Rectal smooth muscle tissue (tissue), 1 donor: ENCODE measurements at regions not wholly inside any gene's neighbourhood (a gene's known extent, or its start where the extent isn't known, plus 50 kb on each side); places are given as distances from the start of the nearest gene placed in this dataset.
"Not testable (repeated sequence)": the region's sequence is repeated elsewhere in the genome, so short reads cannot be mapped to it uniquely, and the experiment has no call there.

Experiments
- H3K27ac ChIP-seq: one replicate; pipeline ENCODE4 v1.7.0; 2013; ENCODE audit warnings: low read depth, low read length, inconsistent platforms
- H3K27me3 ChIP-seq: one replicate; pipeline ENCODE4 v1.7.0; 2013; ENCODE audit warnings: low read length; ENCODE audit not compliant: control insufficient read depth, insufficient read depth
- H3K36me3 ChIP-seq: one replicate; pipeline ENCODE4 v1.7.0; 2013; ENCODE audit warnings: low read length; ENCODE audit not compliant: control insufficient read depth, insufficient read depth
- H3K4me1 ChIP-seq: one replicate; pipeline ENCODE4 v1.7.0; 2013; ENCODE audit warnings: low read length; ENCODE audit not compliant: control insufficient read depth, insufficient read depth
- H3K4me3 ChIP-seq: one replicate; pipeline ENCODE4 v1.7.0; 2013; ENCODE audit warnings: low read length
- H3K9ac ChIP-seq: one replicate; pipeline ENCODE4 v1.7.0; 2013; ENCODE audit warnings: low read length

GRCh38 chr4:26005764-26006163, 91.7 kb downstream of the SMIM20 start:
- no peaks in the 10 kb centered on the region for H3K4me1 ChIP-seq
- no peak overlapping the region for H3K27ac ChIP-seq
- no peaks in the 10 kb centered on the region for H3K27me3 ChIP-seq
- H3K36me3 ChIP-seq, result no peaks in the 10 kb centered on the region
- no peak overlapping the region for H3K9ac ChIP-seq
- no peak overlapping the region for H3K4me3 ChIP-seq

GRCh38 chr4:26008737-26009136, 94.7 kb downstream of the SMIM20 start:
- Histone ChIP-seq H3K27me3 (no peaks in the 10 kb centered on the region), H3K9ac (no peak overlapping the region), H3K4me3 (no peak overlapping the region), H3K36me3 (no peaks in the 10 kb centered on the region), H3K27ac (no peak overlapping the region), H3K4me1 (no peaks in the 10 kb centered on the region)

- H3K9ac ChIP-seq, result no peak overlapping the region
- H3K4me1 ChIP-seq, result no peaks in the 10 kb centered on the region
- H3K27ac ChIP-seq, result no peak overlapping the region
- H3K36me3 ChIP-seq, result no peaks in the 10 kb centered on the region
- H3K4me3 ChIP-seq, result no peak overlapping the region
- no peaks in the 10 kb centered on the region for H3K27me3 ChIP-seq
Measured at GRCh38 chr4:26009502-26009901, 95.5 kb downstream of the SMIM20 start.

- no peak overlapping the region for H3K4me3 ChIP-seq
- no peak overlapping the region for H3K27ac ChIP-seq
Measured at GRCh38 chr4:26010304-26010703, 96.3 kb downstream of the SMIM20 start.

GRCh38 chr4:26013629-26014028, 99.6 kb downstream of the SMIM20 start:
- no peak overlapping the region for H3K27ac ChIP-seq
- no peaks in the 10 kb centered on the region for H3K27me3 ChIP-seq
- no peak overlapping the region for H3K4me3 ChIP-seq
- H3K36me3 ChIP-seq, result no peaks in the 10 kb centered on the region
- peaks cover 5% of the 10 kb centered on the region for H3K4me1 ChIP-seq
- H3K9ac ChIP-seq, result no peak overlapping the region

More at GRCh38 chr4:26010304-26010703, 96.3 kb downstream of the SMIM20 start:
- H3K36me3 ChIP-seq, result no peaks in the 10 kb centered on the region
- no peaks in the 10 kb centered on the region for H3K27me3 ChIP-seq
- no peaks in the 10 kb centered on the region for H3K4me1 ChIP-seq
- H3K9ac ChIP-seq, result no peak overlapping the region

- H3K36me3 ChIP-seq, result no peaks in the 10 kb centered on the region
- H3K4me3 ChIP-seq, result no peak overlapping the region
- H3K4me1 ChIP-seq, result peaks cover 5% of the 10 kb centered on the region
- no peaks in the 10 kb centered on the region for H3K27me3 ChIP-seq
- peak overlapping the region; percentile 25 for H3K27ac ChIP-seq
- no peak overlapping the region for H3K9ac ChIP-seq
Measured at GRCh38 chr4:26015133-26015651, 101.2 kb downstream of the SMIM20 start.

- Histone ChIP-seq H3K4me3 (no peak overlapping the region), H3K27me3 (no peaks in the 10 kb centered on the region), H3K9ac (no peak overlapping the region), H3K36me3 (no peaks in the 10 kb centered on the region), H3K4me1 (peaks cover 8% of the 10 kb centered on the region), H3K27ac (no peak overlapping the region)
Measured at GRCh38 chr4:26015906-26016305, 101.9 kb downstream of the SMIM20 start.

GRCh38 chr4:26017531-26017930, 103.5 kb downstream of the SMIM20 start:
- no peak overlapping the region for H3K9ac ChIP-seq
- no peak overlapping the region for H3K27ac ChIP-seq
- no peaks in the 10 kb centered on the region for H3K27me3 ChIP-seq
- peaks cover 22% of the 10 kb centered on the region for H3K4me1 ChIP-seq
- no peak overlapping the region for H3K4me3 ChIP-seq
- no peaks in the 10 kb centered on the region for H3K36me3 ChIP-seq

GRCh38 chr4:26017961-26018700, 104.1 kb downstream of the SMIM20 start:
- H3K4me3 ChIP-seq, H3K36me3 ChIP-seq, H3K27me3 ChIP-seq, H3K27ac ChIP-seq, H3K9ac ChIP-seq: not testable (repeated sequence)
- H3K4me1 ChIP-seq, result peaks cover 28% of the 10 kb centered on the region

GRCh38 chr4:26020083-26020668, 106.2 kb downstream of the SMIM20 start:
- no peaks in the 10 kb centered on the region for H3K27me3 ChIP-seq
- H3K27ac ChIP-seq, result peak overlapping the region; percentile 11
- no peak overlapping the region for H3K9ac ChIP-seq
- no peak overlapping the region for H3K4me3 ChIP-seq
- H3K36me3 ChIP-seq, result no peaks in the 10 kb centered on the region
- peaks cover 31% of the 10 kb centered on the region for H3K4me1 ChIP-seq

- Histone ChIP-seq H3K9ac (no peak overlapping the region), H3K4me1 (peaks cover 25% of the 10 kb centered on the region), H3K4me3 (no peak overlapping the region), H3K27ac (peak overlapping the region; percentile 11), H3K36me3 (no peaks in the 10 kb centered on the region), H3K27me3 (no peaks in the 10 kb centered on the region)
Measured at GRCh38 chr4:26020881-26021280, 106.9 kb downstream of the SMIM20 start.

GRCh38 chr4:26021417-26022345, 107.7 kb downstream of the SMIM20 start:
- Histone ChIP-seq H3K36me3 (no peaks in the 10 kb centered on the region), H3K27me3 (no peaks in the 10 kb centered on the region), H3K27ac (peak overlapping the region; percentile 58), H3K4me3 (no peak overlapping the region), H3K4me1 (peaks cover 25% of the 10 kb centered on the region), H3K9ac (no peak overlapping the region)
